C4-2B (cell line): ENCODE measurements at regions not wholly inside any gene's neighbourhood (a gene's known extent, or its start where the extent isn't known, plus 50 kb on each side); places are given as distances from the start of the nearest gene placed in this dataset.

Experiments used
- H3K27ac ChIP-seq: fragments of 450-650 bp; 2 replicates; pipeline ENCODE4 v1.5.1; 2017
- ZFX ChIP-seq: fragments of 450-650 bp; IDR thresholded peaks from 2 replicates; pipeline ENCODE4 v1.6.1; 2017
- TF ChIP-seq, protein P1 (sequence below): fragments of 450-650 bp; conservative IDR thresholded peaks from 2 replicates; pipeline ENCODE4 v1.5.1; 2017; ENCODE audit warnings: mild to moderate bottlenecking

DNA sequence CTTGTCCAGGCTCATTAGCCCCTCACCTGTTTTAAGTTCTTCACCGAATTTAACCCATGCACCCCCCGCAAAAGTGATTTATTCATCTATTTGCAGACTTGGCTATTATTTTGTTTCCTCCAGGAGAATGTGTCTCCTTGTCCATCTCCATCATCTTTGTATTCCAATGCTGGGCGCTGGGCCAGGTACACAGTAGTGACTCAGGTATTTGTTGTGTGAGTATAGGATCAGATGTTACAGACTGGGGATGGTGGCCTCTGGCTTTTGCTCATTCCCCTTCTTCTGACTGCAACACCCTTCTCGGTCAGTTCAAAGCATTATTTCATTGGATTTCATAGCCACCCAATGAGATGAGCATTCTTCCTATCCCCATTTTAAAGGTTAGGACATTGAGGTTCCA, 408.2 kb downstream of the MN1 start:
- no peak overlapping the region for H3K27ac ChIP-seq
- TF ChIP-seq, protein P1, sequence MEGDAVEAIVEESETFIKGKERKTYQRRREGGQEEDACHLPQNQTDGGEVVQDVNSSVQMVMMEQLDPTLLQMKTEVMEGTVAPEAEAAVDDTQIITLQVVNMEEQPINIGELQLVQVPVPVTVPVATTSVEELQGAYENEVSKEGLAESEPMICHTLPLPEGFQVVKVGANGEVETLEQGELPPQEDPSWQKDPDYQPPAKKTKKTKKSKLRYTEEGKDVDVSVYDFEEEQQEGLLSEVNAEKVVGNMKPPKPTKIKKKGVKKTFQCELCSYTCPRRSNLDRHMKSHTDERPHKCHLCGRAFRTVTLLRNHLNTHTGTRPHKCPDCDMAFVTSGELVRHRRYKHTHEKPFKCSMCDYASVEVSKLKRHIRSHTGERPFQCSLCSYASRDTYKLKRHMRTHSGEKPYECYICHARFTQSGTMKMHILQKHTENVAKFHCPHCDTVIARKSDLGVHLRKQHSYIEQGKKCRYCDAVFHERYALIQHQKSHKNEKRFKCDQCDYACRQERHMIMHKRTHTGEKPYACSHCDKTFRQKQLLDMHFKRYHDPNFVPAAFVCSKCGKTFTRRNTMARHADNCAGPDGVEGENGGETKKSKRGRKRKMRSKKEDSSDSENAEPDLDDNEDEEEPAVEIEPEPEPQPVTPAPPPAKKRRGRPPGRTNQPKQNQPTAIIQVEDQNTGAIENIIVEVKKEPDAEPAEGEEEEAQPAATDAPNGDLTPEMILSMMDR = no peak
- TF ChIP-seq ZFX = no peak

DNA sequence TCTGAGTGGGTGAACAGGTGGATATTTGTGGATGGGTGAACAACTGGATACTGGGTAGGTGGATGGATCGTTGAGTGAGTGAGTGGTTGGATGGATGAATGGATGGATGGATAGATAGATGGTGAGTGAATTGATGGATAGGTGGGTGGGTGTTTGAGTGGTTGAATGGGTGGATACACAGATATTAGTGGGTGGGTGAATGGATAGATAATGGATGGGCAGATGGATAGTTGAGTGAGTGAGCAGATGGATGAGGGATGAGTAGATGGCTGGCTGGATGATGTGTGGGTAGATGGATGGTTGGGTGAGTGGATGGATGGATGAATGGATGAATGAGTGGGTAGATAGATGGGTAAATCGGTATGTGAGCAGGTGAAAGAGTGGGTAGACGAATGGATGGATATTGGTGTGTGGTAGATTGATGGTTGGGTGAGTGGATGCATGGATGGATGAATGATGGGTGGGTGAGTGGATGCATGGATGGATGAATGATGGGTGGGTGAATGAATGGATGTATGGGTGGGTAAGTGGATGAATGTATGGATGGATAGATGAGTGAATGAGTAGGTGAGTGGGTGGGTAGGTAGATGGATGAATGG, 406.7 kb downstream of the MN1 start:
- TF ChIP-seq ZFX = no peak
- TF ChIP-seq, protein P1 = no peak
- H3K27ac ChIP-seq = no peak overlapping the region

DNA sequence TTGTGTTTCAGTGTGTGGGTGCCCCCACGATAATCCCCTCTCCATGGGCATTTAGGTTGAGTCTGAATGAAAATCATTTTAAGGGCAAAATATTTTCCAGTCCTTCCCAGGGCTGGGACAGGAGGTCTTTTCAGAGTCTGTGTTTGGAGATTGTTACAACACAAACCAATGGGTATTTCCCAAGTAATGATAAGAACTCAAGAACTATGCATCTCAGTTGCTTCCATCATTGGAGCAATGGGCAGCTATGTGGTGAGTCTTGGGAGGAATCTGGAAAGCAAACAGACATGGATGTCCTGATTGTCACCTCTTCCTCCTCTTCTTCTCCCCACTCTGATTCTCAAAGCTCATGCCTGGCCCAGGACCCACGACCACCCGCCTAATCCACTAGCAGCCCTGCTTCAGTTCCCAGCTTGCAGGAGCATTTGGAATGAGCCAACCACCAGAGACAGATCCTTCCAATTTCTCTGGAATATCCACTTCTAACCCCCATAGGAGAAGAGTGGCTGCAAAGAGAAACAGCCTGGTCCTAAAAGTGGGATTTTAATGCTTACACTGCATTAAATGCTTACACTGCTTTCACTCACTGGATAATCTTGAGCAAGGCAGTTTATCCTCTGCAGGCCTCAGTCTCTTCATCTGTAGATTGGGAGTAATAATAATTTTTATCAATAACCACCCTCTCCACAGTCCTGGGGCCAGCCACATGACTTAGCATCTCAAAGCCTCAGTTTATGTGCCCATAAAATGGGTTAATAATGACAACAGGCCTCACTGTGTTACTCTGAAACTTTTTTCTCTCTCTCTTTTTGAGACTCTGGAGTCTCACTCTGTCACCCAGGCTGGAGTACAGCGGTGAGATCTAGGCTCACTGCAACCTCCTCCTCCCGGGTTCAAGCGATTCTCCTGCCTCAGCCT, 404.3 kb downstream of the MN1 start:
- no peak overlapping the region for H3K27ac ChIP-seq
- TF ChIP-seq ZFX = no peak
- TF ChIP-seq, protein P1 = no peak

DNA sequence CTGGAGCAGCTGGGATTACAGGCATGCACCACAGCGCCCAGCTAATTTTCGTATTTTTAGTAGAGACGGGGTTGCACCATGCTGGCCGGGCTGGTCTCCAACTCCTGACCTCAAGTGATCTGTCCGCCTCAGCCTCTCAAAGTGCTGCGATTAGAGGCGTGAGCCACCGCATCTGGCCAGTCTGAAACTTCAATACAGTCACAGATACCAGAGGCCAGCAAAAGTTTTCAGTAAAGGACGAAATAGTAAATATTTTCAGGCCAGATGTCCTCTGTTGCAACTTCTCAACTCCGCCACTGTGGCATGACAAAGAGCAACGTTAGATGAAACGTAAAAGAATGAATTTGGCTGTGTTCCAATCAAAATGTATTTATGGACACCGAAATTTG, 403.6 kb downstream of the MN1 start:
- no peak overlapping the region for H3K27ac ChIP-seq
- TF ChIP-seq, protein P1 = no peak
- no peak for TF ChIP-seq ZFX

DNA sequence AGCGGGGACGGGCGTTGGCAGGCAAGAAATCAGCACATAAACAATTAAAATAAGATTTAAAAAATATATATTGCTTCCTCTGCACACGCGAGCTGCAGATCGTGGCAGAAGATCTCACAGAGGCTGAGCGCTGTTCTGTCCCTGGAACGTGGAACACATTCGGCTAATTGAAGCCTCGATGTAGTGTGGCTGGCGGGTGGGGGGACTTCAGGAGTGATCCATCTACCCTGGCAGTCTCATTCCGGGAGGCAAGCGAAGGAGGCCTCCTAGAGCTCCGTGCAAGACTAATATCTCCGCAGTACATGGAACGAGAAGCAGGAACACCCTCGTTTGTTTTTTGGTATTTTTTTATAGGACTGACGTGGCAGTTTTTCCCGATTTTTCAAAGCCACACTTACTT, 402.4 kb downstream of the MN1 start:
- TF ChIP-seq ZFX = no peak
- TF ChIP-seq, protein P1 = no peak
- no peak overlapping the region for H3K27ac ChIP-seq

DNA sequence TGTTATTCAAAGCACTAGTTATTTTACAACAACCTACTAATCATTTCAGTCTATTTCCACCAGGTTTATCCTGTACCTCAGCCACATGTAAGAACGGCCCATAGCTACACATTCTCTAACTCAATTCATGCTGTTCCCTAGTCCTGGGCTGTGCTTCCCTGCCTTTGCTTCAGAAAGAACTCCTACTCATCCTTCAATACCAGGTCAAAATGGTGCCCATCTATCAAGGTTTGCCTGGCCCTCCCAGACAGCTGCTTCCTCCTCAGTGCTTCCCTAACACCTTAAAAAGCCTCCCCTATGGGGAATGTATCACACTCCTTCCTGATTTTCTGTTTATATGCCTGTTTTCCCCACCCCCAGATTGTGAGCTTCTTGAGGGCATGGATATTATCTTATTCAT, 400.7 kb downstream of the MN1 start:
- no peak for TF ChIP-seq ZFX
- TF ChIP-seq, protein P1 = no peak
- no peak overlapping the region for H3K27ac ChIP-seq

DNA sequence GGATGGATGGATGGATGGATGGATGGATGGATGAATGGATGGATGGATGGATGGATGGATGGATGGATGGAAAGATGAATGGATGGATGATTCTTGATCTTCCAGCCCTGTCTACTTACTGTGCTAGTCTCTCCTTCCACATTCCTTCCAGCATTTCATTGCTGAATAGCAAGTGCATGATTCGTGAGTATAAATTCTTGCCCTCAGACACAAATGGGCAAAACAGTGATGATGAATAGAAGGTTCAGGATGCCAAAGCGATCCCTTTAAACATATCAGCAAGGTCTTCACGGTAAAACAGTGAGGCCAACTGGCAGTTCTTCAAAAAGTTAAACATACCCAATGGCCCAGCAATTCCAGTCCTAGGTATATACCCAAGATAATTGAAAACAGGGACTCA, 400.2 kb downstream of the MN1 start:
- TF ChIP-seq, protein P1 = no peak
- TF ChIP-seq ZFX = no peak
- no peak overlapping the region for H3K27ac ChIP-seq
